Stromal cell of bone marrow (primary cell): ENCODE measurements at regions not wholly inside any gene's neighbourhood (a gene's known extent, or its start where the extent isn't known, plus 50 kb on each side); places are given as distances from the start of the nearest gene placed in this dataset.
"Not testable (repeated sequence)": the region's sequence is repeated elsewhere in the genome, so short reads cannot be mapped to it uniquely, and the experiment has no call there.

ENCODE experiments used
- DNase-seq: peaks from one replicate; pipeline ENCODE4 v3.0.0-alpha.2; 2012; ENCODE audit warnings: low read depth

GRCh38 chr14:104249706-104250105 lies 111.3 kb downstream of the KIF26A start:
- no peak for DNase-seq

- DNase-seq, result no peak
Observed at GRCh38 chr14:104250175-104250574, 111.8 kb downstream of the KIF26A start.

GRCh38 chr14:104252256-104253215 lies 114.1 kb downstream of the KIF26A start:
- no peak for DNase-seq

GRCh38 chr14:104253223-104253822 lies 114.9 kb downstream of the KIF26A start:
- no peak for DNase-seq

- DNase-seq, result no peak
Observed at GRCh38 chr14:104253901-104254353, 115.5 kb downstream of the KIF26A start.

GRCh38 chr14:104254735-104255400 lies 116.5 kb downstream of the KIF26A start:
- no peak for DNase-seq

- no peak for DNase-seq
Observed at GRCh38 chr14:104256025-104256424, 117.6 kb downstream of the KIF26A start.

GRCh38 chr14:104262515-104263514 lies 124.4 kb downstream of the KIF26A start:
- DNase-seq, result no peak

- no peak for DNase-seq
Observed at GRCh38 chr14:104263675-104264358, 125.4 kb downstream of the KIF26A start.

- no peak for DNase-seq
Observed at GRCh38 chr14:104264495-104265265, 126.3 kb downstream of the KIF26A start.

- no peak for DNase-seq
Observed at GRCh38 chr14:104265918-104266630, 127.7 kb downstream of the KIF26A start.

- DNase-seq, result no peak
Observed at GRCh38 chr14:104266631-104267575, 128.5 kb downstream of the KIF26A start.

- DNase-seq, result no peak
Observed at GRCh38 chr14:104267895-104268294, 129.5 kb downstream of the KIF26A start.

- DNase-seq, result no peak
Observed at GRCh38 chr14:104268295-104268694, 129.9 kb downstream of the KIF26A start.

- DNase-seq, result no peak
Observed at GRCh38 chr14:104268725-104269436, 130.5 kb downstream of the KIF26A start.

GRCh38 chr14:104269511-104270241 lies 131.3 kb downstream of the KIF26A start:
- not testable (repeated sequence) for DNase-seq

- no peak for DNase-seq
Observed at GRCh38 chr14:104271391-104271790, 133.0 kb downstream of the KIF26A start.
